WERI-Rb-1 (cell line): ENCODE measurements at regions not wholly inside any gene's neighbourhood (a gene's known extent, or its start where the extent isn't known, plus 50 kb on each side); places are given as distances from the start of the nearest gene placed in this dataset.

ENCODE experiments used
- DNase-seq: peaks from one replicate; pipeline ENCODE4 v3.0.0-alpha.2; 2020
- H3K27ac ChIP-seq: fragments of 250-450 bp; sonication (Bioruptor Pico); 2 replicates; pipeline ENCODE4 v1.5.1; 2020; ENCODE audit warnings: mild to moderate bottlenecking, moderate library complexity
- H3K27me3 ChIP-seq: fragments of 250-450 bp; sonication (Bioruptor Pico); 2 replicates; pipeline ENCODE4 v1.5.1; 2021; ENCODE audit warnings: mild to moderate bottlenecking, low read depth, moderate library complexity; ENCODE audit not compliant: insufficient read depth, severe bottlenecking
- H3K36me3 ChIP-seq: fragments of 250-450 bp; sonication (Bioruptor Pico); 2 replicates; pipeline ENCODE4 v1.5.1; 2020; ENCODE audit warnings: mild to moderate bottlenecking, moderate library complexity
- H3K4me3 ChIP-seq: 2 replicates; pipeline ENCODE4 v1.5.1; 2011; ENCODE audit warnings: low read depth, mild to moderate bottlenecking, control low read depth, low read length
- H3K9me3 ChIP-seq: fragments of 250-450 bp; sonication (Bioruptor Pico); 2 replicates; pipeline ENCODE4 v1.5.1; 2021; ENCODE audit warnings: mild to moderate bottlenecking, moderate library complexity; ENCODE audit not compliant: severe bottlenecking
- TF ChIP-seq, protein P1 (sequence below): IDR thresholded peaks from 2 replicates; pipeline ENCODE4 v1.5.1; 2011; ENCODE audit warnings: low read depth, mild to moderate bottlenecking, control low read depth, inconsistent platforms, low read length

DNA sequence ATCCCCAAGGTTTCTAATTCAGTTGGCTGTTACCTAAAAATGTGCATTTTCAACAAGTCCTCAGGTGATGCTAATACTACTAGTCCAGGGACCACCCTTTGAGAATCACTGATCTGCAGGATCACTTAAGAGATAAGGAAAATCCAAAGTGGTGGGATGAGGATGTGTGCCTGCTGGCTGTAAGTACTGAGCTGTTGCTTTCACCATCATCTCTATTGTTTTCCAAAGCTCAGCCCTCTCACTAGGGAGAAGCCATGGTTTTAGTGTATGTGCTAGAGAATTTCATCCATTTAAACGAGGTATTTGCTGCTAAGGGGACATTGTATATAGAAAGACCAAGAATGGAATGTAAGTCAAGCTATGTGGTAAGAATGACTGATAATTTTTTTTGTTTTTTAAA is 202.3 kb downstream of the KIF21A start:
- DNase-seq, result no peak
- peaks cover 43% of the 10 kb centered on the region for H3K27me3 ChIP-seq
- no peaks in the 10 kb centered on the region for H3K9me3 ChIP-seq
- no peak overlapping the region for H3K27ac ChIP-seq
- no peaks in the 10 kb centered on the region for H3K36me3 ChIP-seq
- H3K4me3 ChIP-seq, result no peak overlapping the region
- TF ChIP-seq, protein P1, sequence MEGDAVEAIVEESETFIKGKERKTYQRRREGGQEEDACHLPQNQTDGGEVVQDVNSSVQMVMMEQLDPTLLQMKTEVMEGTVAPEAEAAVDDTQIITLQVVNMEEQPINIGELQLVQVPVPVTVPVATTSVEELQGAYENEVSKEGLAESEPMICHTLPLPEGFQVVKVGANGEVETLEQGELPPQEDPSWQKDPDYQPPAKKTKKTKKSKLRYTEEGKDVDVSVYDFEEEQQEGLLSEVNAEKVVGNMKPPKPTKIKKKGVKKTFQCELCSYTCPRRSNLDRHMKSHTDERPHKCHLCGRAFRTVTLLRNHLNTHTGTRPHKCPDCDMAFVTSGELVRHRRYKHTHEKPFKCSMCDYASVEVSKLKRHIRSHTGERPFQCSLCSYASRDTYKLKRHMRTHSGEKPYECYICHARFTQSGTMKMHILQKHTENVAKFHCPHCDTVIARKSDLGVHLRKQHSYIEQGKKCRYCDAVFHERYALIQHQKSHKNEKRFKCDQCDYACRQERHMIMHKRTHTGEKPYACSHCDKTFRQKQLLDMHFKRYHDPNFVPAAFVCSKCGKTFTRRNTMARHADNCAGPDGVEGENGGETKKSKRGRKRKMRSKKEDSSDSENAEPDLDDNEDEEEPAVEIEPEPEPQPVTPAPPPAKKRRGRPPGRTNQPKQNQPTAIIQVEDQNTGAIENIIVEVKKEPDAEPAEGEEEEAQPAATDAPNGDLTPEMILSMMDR, result no peak

DNA sequence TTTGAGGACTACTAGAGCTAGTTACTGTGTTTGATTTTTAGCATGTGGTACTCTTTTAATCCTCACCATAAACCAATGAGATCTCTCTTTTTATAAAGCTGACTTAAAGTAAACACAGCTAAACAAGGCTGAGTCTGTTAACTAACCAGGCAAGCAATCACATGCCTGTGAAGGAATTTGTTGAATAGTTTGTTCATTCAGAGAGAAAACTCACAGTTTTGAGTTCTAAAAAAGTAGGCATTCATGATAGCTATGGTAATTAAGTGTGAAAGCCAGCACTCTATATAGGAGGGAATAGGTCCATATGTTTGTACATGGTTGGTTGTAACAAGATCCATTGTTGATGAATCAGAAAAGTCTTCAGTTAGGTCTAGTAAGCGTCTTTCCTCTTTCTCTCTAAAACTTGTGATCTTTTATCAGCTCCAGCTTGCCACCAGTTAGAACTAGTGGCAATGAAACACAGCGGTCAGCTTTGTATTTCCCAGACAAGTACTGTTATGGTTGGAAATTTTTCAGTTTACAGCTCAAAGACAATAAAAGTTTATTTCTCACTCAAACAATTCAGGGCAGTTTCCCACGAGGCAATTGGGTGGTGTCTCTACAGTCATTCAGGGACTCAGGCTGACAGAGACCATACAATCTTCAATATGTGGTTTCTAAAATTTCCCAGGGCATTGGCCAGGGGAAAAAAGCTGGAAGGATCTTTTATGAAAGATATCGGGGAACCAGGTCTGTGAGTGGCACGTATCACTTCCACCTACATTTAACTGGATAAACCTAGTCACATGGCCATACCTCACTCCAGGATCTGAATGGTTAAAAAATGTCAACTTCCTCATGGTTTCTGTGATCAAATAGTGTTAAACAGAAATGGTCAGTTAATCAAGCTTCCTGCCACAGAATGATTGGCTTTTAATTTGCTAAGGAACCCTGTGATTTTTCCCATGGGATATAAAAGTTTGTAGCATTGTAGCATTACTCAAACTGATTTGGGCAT is 203.1 kb downstream of the KIF21A start:
- TF ChIP-seq, protein P1, result no peak
- H3K27me3 ChIP-seq, result peaks cover 42% of the 10 kb centered on the region
- no peaks in the 10 kb centered on the region for H3K36me3 ChIP-seq
- H3K4me3 ChIP-seq, result no peak overlapping the region
- no peak for DNase-seq
- H3K27ac ChIP-seq, result no peak overlapping the region
- no peaks in the 10 kb centered on the region for H3K9me3 ChIP-seq

DNA sequence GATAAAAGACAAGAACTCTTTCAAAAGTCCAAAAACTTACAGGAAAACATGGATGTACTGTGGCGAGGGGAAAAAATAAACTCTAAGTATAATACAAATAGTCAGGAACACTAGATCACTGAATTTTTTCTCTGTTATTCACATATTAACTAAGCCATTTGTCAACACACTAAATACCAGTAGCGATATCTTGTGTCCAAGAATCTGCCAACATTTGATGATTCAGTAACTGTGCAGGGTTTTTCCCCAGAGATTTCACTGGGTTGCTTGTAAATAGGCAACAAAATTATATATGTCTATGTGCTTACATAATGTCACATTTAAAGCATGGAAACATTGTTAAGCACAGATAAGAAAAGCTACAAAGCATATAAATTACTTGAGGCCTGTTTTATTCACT is 205.9 kb downstream of the KIF21A start:
- no peak overlapping the region for H3K4me3 ChIP-seq
- no peak overlapping the region for H3K27ac ChIP-seq
- no peak for DNase-seq
- no peaks in the 10 kb centered on the region for H3K36me3 ChIP-seq
- TF ChIP-seq, protein P1, result no peak
- H3K9me3 ChIP-seq, result no peaks in the 10 kb centered on the region
- peaks cover 50% of the 10 kb centered on the region for H3K27me3 ChIP-seq

DNA sequence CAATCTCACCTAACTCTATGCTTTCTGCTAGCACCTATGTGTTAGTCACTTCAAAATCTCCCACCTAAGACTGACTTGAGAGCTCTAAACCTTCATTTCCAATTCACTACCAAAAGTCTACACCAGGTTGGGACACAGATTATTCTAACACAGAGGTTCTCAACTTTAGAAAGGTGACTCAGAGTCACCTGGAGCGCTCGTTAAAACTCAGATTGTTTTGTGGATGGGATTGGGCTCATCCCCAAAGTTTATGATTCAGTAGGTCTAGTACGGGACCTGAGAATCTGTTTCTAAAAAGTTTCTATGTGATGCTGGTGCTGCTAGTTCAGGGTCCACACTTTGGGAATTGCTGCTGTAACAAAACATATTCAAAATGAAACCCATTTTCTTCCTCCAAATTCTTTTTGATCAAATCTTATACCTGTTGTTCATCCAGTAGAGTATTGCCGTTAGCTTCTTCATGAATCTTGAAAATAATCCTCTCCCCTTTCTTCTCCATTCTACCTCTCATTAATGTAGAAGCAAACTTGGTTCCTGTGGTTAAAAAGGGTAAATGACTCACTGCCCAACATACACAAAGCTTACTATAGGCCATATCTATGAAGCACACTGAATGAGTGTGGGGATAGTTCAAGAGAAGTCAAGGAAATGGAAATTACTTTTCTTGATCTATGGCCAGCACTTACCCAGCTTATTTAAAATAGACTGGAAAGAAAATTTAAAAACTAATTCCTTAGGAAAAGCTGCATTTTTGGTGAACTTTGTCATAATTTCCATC is 206.7 kb downstream of the KIF21A start:
- no peak for DNase-seq
- Histone ChIP-seq H3K9me3 (no peaks in the 10 kb centered on the region), H3K36me3 (no peaks in the 10 kb centered on the region), H3K4me3 (no peak overlapping the region), H3K27ac (no peak overlapping the region), H3K27me3 (peaks cover 47% of the 10 kb centered on the region)
- TF ChIP-seq, protein P1, result no peak

DNA sequence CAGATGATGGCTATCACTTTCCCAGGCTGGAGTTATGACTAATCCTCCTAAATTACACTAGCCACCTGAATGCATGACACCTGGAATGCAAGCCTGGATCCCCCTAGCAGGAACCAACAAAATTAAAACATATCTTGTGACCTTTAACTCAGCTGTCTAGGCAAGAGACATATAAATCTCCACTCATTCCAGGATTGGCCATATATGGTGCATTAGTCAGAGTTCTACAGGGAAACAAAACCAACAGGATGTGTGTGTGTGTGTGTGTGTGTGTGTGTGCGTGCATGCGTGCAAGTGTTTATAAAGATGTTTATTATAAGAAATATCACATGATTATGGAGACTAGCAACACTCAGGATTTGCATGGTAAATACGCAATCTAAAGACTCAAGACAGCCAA is 212.8 kb downstream of the KIF21A start:
- Histone ChIP-seq H3K9me3 (no peaks in the 10 kb centered on the region), H3K27ac (no peak overlapping the region), H3K27me3 (peaks cover 54% of the 10 kb centered on the region), H3K36me3 (no peaks in the 10 kb centered on the region), H3K4me3 (no peak overlapping the region)
- no peak for DNase-seq
- TF ChIP-seq, protein P1, result no peak
